Liver (tissue), 3 donors: ENCODE measurements at regions not wholly inside any gene's neighbourhood (a gene's known extent, or its start where the extent isn't known, plus 50 kb on each side); places are given as distances from the start of the nearest gene placed in this dataset.

Experiments
- CTCF ChIP-seq: fragments of 150-350 bp; IDR thresholded peaks from 2 replicates; pipeline ENCODE4 v1.5.1; 2017; ENCODE audit warnings: improper control_type of control experiment, low read depth, low read length; ENCODE audit not compliant: missing input control
- RAD21 ChIP-seq, 2 donors: IDR thresholded peaks; 2 replicates each; pipeline ENCODE4 v1.6.1; 2016; ENCODE audit warnings: antibody characterized with exemption in 2 of 2, mild to moderate bottlenecking in 2 of 2
- donor health status: healthy.
- donor health status: healthy.

DNA sequence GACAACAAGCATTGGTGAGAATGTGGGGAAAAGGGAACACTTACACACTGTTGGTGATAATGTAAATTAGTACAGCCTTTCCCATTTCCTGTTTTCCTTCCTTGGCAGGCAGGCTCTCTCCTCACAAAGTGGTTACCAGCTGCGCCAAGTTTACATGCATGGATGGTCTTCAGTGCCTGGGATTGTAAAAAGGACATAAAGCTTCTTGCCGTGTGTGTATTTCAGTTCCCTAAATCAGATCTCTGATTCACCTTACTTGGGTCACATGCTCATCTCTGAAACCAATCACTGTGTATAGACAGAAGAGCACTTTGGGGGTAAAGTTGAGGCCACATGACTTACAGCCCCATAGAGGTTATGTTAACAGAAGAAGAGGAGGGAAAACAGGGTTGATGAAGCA lies 92.8 kb downstream of the CAVIN4 start:
- TF ChIP-seq RAD21 (IDR thresholded peaks at IDR 0.05) (no peak), CTCF (no peak)
